ENCODE measurements at regions not wholly inside any gene's neighbourhood (a gene's known extent, or its start where the extent isn't known, plus 50 kb on each side); places are given as distances from the start of the nearest gene placed in this dataset.

GRCh38 chr13:65965501-65965900 is 1264.6 kb downstream of the PCDH9 start (continued):
- TF ChIP-seq, protein P1, sequence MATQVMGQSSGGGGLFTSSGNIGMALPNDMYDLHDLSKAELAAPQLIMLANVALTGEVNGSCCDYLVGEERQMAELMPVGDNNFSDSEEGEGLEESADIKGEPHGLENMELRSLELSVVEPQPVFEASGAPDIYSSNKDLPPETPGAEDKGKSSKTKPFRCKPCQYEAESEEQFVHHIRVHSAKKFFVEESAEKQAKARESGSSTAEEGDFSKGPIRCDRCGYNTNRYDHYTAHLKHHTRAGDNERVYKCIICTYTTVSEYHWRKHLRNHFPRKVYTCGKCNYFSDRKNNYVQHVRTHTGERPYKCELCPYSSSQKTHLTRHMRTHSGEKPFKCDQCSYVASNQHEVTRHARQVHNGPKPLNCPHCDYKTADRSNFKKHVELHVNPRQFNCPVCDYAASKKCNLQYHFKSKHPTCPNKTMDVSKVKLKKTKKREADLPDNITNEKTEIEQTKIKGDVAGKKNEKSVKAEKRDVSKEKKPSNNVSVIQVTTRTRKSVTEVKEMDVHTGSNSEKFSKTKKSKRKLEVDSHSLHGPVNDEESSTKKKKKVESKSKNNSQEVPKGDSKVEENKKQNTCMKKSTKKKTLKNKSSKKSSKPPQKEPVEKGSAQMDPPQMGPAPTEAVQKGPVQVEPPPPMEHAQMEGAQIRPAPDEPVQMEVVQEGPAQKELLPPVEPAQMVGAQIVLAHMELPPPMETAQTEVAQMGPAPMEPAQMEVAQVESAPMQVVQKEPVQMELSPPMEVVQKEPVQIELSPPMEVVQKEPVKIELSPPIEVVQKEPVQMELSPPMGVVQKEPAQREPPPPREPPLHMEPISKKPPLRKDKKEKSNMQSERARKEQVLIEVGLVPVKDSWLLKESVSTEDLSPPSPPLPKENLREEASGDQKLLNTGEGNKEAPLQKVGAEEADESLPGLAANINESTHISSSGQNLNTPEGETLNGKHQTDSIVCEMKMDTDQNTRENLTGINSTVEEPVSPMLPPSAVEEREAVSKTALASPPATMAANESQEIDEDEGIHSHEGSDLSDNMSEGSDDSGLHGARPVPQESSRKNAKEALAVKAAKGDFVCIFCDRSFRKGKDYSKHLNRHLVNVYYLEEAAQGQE (IDR thresholded peaks at IDR 0.05): no peak

GRCh38 chr13:65964672-65965071 is 1265.5 kb downstream of the PCDH9 start:
- H3K9me3 ChIP-seq (ENCODE audit: control insufficient read depth in 4 of 4, low read length in 3 of 4): no peaks in the 10 kb centered on the region
- no peaks in the 10 kb centered on the region for H3K4me1 ChIP-seq (ENCODE audit: control insufficient read depth in 4 of 4, insufficient read depth in 4 of 4, low read length in 3 of 4)
- peaks cover 0 to 4% (median 0%) of the 10 kb centered on the region in 4 donors for H3K27me3 ChIP-seq (ENCODE audit: control insufficient read depth in 4 of 4, insufficient read depth in 4 of 4, low read length in 3 of 4)
- no peak overlapping the region for H3K9ac ChIP-seq (ENCODE audit: low read depth in 1 of 2, low read length in 2 of 2)
- TF ChIP-seq MAX (IDR thresholded peaks at IDR 0.05) (no peak), RAD21 (IDR thresholded peaks at IDR 0.05) (no peak), SP1 (IDR thresholded peaks at IDR 0.05) (no peak), TAF1 (conservative IDR thresholded peaks at IDR 0.05) (no peak)
- TF ChIP-seq, protein P1 (IDR thresholded peaks at IDR 0.05): no peak
- TF ChIP-seq, protein P2, sequence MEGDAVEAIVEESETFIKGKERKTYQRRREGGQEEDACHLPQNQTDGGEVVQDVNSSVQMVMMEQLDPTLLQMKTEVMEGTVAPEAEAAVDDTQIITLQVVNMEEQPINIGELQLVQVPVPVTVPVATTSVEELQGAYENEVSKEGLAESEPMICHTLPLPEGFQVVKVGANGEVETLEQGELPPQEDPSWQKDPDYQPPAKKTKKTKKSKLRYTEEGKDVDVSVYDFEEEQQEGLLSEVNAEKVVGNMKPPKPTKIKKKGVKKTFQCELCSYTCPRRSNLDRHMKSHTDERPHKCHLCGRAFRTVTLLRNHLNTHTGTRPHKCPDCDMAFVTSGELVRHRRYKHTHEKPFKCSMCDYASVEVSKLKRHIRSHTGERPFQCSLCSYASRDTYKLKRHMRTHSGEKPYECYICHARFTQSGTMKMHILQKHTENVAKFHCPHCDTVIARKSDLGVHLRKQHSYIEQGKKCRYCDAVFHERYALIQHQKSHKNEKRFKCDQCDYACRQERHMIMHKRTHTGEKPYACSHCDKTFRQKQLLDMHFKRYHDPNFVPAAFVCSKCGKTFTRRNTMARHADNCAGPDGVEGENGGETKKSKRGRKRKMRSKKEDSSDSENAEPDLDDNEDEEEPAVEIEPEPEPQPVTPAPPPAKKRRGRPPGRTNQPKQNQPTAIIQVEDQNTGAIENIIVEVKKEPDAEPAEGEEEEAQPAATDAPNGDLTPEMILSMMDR (IDR thresholded peaks at IDR 0.05; ENCODE audit: low read depth, low read length, missing input control): no peak
- H3K27ac ChIP-seq (ENCODE audit: low read depth in 1 of 2, low read length in 2 of 2): no peak overlapping the region
- 63% methylated on average over 1 of the region's 1 CpG for WGBS
- no peak overlapping the region for H3K4me3 ChIP-seq (ENCODE audit: low read depth in 1 of 3, low read length in 3 of 3)
- no peaks in the 10 kb centered on the region for H3K36me3 ChIP-seq (ENCODE audit: control insufficient read depth in 4 of 4, insufficient read depth in 3 of 4, low read depth in 1 of 4, low read length in 3 of 4)
- DNase-seq (ENCODE audit: low spot score): no peak

- H3K4me3 ChIP-seq (ENCODE audit: low read depth in 1 of 3, low read length in 3 of 3): no peak overlapping the region
- H3K27ac ChIP-seq (ENCODE audit: low read depth in 1 of 2, low read length in 2 of 2): no peak overlapping the region
- DNase-seq (ENCODE audit: low spot score): no peak
- H3K4me1 ChIP-seq (ENCODE audit: control insufficient read depth in 4 of 4, insufficient read depth in 4 of 4, low read length in 3 of 4): no peaks in the 10 kb centered on the region
- no peaks in the 10 kb centered on the region for H3K27me3 ChIP-seq (ENCODE audit: control insufficient read depth in 4 of 4, insufficient read depth in 4 of 4, low read length in 3 of 4)
- no peak overlapping the region for H3K9ac ChIP-seq (ENCODE audit: low read depth in 1 of 2, low read length in 2 of 2)
- no peaks in the 10 kb centered on the region for H3K36me3 ChIP-seq (ENCODE audit: control insufficient read depth in 4 of 4, insufficient read depth in 3 of 4, low read depth in 1 of 4, low read length in 3 of 4)
- peaks cover 0 to 5% (median 0%) of the 10 kb centered on the region in 4 donors for H3K9me3 ChIP-seq (ENCODE audit: control insufficient read depth in 4 of 4, low read length in 3 of 4)
- 89% methylated on average over 2 of the region's 2 CpGs for WGBS
- no peak for TF ChIP-seq EGR1 (IDR thresholded peaks at IDR 0.05; ENCODE audit: low read depth in 2 of 2)
- no peak for TF ChIP-seq HNF4G (IDR thresholded peaks at IDR 0.05)
- TF ChIP-seq, protein P1 (IDR thresholded peaks at IDR 0.05): no peak
- TF ChIP-seq RXRA (IDR thresholded peaks at IDR 0.05): no peak
- no peak for TF ChIP-seq MAX (IDR thresholded peaks at IDR 0.05)
- TF ChIP-seq JUND (IDR thresholded peaks at IDR 0.05): no peak
- TF ChIP-seq GABPA (IDR thresholded peaks at IDR 0.05 in 1 of 2, conservative IDR thresholded peaks at IDR 0.05 in 1 of 2): no peak
- TF ChIP-seq TAF1 (conservative IDR thresholded peaks at IDR 0.05): no peak
- no peak for TF ChIP-seq SP1 (IDR thresholded peaks at IDR 0.05)
- TF ChIP-seq, protein P3, sequence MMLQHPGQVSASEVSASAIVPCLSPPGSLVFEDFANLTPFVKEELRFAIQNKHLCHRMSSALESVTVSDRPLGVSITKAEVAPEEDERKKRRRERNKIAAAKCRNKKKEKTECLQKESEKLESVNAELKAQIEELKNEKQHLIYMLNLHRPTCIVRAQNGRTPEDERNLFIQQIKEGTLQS (IDR thresholded peaks at IDR 0.05): no peak
- no peak for TF ChIP-seq FOXA2 (IDR thresholded peaks at IDR 0.05)
- TF ChIP-seq, protein P4, sequence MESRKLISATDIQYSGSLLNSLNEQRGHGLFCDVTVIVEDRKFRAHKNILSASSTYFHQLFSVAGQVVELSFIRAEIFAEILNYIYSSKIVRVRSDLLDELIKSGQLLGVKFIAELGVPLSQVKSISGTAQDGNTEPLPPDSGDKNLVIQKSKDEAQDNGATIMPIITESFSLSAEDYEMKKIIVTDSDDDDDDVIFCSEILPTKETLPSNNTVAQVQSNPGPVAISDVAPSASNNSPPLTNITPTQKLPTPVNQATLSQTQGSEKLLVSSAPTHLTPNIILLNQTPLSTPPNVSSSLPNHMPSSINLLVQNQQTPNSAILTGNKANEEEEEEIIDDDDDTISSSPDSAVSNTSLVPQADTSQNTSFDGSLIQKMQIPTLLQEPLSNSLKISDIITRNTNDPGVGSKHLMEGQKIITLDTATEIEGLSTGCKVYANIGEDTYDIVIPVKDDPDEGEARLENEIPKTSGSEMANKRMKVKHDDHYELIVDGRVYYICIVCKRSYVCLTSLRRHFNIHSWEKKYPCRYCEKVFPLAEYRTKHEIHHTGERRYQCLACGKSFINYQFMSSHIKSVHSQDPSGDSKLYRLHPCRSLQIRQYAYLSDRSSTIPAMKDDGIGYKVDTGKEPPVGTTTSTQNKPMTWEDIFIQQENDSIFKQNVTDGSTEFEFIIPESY (IDR thresholded peaks at IDR 0.05): no peak
Observed at GRCh38 chr13:65959305-65959704, 1270.8 kb downstream of the PCDH9 start.

Data from liver (tissue), 8 donors.